NCI-H2196 treated with DMSO at 0.1 percent for 48 hours (cell line): ENCODE measurements at regions not wholly inside any gene's neighbourhood (a gene's known extent, or its start where the extent isn't known, plus 50 kb on each side); places are given as distances from the start of the nearest gene placed in this dataset.
"Not testable (repeated sequence)": the region's sequence is repeated elsewhere in the genome, so short reads cannot be mapped to it uniquely, and the experiment has no call there.

Source experiments
- DNase-seq: peaks from one replicate; lab custom pipeline; 2025; ENCODE audit not compliant: unreplicated experiment; lab: John Stamatoyannopoulos, UW

- no peak for DNase-seq
These were observed 214.8 kb downstream of the LURAP1L start for GRCh38 chr9:12989669-12990068.

DNA sequence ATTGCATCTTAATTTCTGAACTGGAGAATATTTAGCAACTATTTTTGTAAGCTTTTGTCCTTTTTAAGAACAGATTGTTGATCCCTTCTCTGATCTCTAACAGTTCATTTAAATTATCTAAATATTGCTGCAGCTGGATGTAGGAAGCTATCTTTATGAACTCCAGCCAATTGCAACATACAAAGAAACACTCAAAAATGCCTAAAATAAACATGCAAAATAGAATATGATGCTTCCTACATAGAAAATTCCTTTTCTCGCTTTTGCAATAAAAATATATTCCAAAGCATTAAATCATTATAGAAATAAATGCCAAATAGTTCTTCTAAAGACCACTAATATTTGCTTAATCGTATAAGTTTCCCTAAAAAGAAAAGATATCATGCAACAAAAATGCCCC, 218.6 kb downstream of the LURAP1L start:
- DNase-seq, result no peak

GRCh38 chr9:12997009-12997408, 222.2 kb downstream of the LURAP1L start:
- DNase-seq, result no peak

- no peak for DNase-seq
These were observed 227.3 kb downstream of the LURAP1L start for GRCh38 chr9:13001989-13002580.

- DNase-seq, result no peak
These were observed 227.9 kb downstream of the LURAP1L start for GRCh38 chr9:13002740-13003139.

- no peak for DNase-seq
These were observed 235.1 kb downstream of the LURAP1L start for GRCh38 chr9:13009871-13010270.

DNA sequence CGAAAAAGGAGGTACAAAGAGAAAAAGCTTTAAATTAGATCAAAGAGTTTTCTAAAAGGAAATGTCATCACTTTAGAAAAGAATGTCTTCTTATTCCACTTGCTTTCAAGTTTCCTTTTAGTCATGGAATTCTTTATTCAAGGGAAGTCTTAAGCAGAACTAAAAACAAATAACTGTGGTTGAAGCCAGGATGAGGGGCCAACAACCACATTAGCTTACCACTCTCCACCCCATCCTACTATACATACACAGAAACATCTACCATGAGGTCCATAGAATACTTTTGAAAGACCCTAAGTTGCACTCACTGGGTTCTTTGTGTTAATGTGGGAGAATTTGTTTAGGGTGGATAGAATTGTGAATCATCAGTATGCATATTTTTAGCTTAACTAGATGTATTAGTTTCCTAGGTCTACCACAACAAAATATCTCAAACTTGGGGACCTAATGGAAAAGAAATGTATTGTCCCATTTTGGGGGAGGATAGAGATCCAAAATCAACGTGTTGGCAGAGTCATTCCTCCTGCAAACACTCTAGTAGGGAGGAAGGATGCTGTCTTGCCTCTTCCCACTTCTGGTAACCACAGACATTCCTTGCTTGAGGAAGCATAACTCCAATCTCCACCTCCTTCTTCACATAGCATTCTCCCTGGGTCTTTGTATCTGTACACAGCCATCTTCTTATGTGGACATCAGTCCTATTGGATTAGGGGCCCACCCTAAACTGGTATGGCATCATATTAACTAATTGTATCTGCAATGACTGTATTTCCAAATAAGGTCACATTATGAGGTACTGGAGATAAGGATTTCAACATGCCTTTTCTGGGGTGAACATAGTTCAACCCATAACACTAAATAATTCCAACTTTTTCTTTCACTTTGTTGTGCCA, 239.4 kb downstream of the LURAP1L start:
- no peak for DNase-seq

GRCh38 chr9:13017260-13017659, 242.4 kb downstream of the LURAP1L start:
- DNase-seq, result no peak

DNA sequence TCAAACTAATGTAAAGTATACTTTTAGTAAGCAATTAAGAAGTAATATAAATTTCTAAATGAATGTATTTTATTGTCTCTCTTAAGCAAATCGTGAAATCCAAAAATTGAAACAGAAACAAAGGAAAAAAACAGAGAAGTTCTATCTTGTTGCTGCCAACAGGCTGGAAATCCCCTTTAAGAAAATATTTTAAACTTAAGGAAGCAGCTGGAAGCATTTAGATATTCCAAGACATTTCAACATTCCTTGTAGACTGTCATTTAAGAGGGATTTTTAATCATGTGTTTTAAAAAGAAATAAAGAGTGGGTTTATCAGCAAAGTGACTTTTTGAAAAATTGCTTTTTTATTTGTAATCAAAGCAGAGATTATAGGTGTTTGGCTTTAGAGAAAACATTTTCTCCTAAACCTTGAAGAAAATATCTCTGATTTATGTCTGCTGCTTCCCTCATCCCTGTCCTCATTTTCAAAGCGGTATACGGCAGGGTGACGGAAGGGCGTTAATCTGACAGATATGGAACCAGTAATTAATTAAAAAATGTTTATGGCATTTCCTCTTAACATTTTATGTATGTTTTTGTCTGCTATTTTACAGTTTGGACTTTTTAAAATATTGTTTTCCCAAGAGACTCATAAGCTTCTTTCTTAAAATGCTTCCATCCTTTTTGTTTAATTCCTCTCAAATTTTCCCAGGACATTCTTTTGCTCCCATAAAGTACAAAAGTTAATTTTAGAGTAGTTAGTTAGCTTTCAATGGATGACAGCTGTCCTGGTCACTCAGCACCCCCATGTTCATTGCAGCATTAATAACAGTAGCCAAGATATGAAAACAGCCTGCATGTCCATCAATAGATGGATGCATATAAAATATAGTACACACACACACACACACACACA, 245.6 kb downstream of the LURAP1L start:
- no peak for DNase-seq

GRCh38 chr9:13022756-13023155, 247.9 kb downstream of the LURAP1L start:
- no peak for DNase-seq

- DNase-seq, result no peak
These were observed 248.7 kb downstream of the LURAP1L start for GRCh38 chr9:13023498-13023897.

DNA sequence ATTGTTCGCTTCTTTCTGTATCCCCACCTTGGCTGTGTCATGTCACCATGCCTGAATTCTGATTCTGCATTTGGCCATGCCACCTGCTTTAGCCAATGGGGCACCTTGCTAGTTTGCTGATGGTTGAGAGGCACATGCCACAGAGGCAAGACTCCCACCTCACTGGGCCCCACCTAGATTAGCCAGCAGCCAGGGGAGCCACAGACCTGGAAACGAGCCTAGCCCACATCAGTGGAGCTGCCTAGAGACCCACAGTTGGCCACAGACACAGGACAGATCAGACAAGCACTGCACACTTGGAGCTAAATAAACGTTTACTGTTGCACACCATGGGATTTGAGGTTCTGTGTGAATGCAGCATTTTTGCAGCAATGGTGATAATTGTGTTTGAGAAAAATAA, 252.1 kb downstream of the LURAP1L start:
- DNase-seq, result no peak

DNA sequence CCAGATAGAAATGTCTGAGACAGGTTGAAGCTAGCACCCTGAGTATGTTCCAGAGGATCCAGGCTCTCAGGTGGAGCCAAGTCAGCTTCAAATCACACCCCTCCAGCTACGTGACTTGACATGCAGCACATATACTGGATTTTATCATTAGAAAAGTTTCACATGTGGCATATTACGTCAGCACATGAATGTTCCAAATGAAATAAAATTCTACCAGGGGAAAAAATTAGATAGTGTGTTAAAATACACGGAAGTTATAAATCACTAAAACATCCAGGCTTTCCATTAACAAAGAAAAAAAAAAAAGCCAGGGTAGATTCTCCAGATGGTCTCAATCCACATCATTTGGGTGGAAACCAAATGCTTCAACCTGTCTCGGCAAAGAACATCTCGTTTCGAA, 251.6 kb downstream of the MPDZ start:
- DNase-seq, result no peak

DNA sequence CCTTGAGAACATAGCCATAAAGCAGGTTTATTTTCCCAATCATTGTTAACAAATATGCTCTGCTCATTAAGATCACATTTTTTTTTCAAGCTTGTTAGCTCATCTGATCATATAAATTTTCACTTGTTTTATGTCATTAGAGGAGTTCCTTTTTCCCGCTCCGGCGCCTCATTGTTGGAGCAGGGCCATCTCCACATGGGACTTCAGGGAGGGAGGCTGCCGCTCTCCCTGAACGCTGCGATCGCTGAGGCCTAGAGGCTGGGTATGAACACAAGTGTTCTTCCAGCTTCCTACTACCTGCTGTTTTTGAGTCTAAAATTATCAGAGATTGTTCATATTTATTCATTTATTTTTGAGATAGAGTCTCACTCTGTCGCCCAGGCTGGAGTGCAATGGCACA, 246.9 kb downstream of the MPDZ start:
- no peak for DNase-seq

DNA sequence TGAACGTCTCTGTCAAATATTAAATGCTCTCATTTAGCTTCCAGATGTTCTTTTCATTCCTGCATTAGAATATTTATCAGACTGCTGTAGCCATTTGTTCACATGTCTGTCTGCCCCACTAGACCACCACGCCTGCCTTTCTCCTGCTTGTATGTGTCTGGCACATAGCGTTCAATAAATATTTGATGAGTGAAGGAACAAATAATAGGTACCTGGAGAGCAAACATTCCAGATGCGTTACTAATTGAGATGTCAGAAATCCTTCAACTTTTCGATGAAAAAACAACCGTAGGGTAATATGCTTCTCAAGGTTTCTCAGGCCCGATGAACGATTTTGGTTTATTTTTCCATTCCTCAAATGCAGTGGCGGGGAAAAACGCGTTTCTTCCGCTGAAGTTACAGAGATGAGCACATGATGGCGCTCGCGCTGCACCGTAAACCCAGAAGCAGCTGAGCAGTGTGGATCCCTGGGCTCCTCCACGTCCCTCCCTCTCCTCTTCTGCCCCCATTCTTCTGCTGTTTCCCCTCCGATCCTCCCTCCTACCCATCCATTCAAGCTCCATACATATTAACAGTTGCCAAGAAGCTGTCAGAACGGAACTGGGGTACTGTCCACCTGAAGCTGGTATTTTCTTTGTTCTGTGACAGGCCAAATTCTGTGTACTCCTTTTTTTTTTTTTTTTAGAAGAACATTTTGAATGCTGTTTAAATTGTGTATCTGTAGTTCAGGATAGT, 245.4 kb downstream of the MPDZ start:
- peak; percentile 90 for DNase-seq

DNA sequence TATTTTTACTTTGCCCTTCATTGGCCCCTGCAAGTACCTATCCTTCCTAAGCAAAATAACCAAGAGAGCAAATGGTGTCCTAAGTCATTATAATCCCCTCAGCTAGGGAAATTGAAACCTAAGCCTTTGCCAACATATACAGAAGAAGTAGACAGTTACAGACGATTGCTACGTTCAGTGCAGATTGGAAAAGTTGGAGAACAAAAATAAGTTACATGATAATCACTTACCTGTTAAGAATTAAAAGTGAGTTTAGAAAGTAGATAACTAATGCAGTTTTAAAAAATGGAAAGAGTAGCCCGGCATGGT, 244.8 kb downstream of the MPDZ start:
- DNase-seq, result peak; percentile 60

DNA sequence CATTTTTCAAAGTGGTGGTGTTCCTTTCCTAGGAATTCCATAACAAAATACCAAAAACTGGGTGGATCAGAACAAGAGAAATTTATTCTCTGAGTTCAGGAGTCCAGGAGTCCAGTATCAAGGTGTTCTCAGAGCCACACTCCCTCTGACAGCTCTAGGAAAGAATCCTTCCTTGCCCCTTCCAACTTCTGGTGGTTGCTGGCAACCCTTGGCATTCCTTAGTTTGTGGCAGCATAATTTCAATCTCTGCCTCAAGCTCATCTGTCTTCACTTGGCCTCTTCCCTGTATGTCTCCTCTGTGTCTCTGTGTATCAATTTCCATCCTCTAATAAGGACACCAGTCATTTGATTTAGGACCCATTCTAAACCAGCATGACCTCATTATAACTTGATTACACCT, 243.7 kb downstream of the MPDZ start:
- no peak for DNase-seq

DNA sequence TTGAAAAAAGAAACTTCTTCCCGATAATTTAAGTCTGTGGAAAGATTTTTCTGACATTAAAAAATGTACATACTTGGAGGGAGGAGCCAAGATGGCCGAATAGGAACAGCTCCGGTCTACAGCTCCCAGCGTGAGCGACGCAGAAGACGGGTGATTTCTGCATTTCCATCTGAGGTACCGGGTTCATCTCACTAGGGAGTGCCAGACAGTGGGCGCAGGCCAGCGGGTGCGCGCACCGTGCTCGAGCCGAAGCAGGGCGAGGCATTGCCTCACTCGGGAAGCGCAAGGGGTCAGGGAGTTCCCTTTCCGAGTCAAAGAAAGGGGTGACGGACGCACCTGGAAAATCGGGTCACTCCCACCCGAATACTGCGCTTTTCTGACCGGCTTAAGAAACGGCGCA, 241.7 kb downstream of the MPDZ start:
- not testable (repeated sequence) for DNase-seq

DNA sequence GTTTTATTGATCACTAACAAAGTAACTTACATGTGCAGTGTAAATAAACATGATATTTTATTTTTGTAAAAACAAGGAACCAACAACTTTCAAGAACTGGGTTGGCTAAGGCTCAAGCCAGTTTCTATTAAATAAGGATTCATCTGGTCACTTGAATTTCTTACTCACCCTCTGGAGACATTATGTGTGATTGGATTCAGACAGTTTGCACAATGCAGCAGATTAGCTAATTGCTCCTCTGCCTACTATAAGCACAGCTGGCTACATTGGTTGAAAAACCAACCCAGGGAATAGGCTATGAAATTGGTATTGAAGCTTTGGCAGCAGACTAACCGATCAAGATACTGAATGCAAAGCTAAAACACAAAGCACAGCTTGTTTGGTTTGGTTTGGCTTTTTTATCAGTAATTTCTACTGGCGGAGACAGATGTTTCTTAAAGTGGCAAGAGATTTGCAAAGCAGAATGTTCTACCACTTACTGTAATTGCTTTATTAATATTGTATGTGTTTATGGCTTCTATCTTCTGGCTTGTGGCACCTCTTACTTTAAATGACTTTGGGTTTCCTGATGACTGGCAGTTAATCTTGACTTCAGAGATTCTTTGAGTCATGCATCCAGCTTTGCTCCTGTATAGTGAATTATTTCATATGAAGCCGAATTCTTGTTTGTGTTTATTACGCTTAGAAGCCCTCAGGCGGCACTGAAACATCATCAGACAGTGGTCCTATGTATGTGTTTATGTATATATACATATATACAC, 231.5 kb downstream of the MPDZ start:
- DNase-seq, result no peak

DNA sequence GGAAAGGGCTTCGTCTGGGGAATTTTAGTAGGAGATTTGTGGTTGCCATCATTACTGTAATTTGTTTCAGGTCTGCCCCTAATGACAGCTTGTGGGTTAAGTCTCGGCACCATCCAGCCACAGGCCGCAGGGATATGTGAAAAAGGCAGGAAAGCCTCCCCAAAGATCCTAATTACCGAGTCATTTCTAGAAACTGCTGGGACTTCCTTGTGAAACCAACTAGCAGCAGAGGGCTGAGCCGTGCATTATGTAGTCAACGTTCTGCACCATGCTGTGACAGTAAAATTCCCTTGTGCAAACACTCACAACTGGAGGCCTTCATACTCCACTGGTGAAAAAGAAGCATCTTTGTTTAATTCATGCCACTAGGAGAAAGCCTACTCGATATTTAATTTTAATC, 230.3 kb downstream of the MPDZ start:
- no peak for DNase-seq
